ENCODE measurements at regions not wholly inside any gene's neighbourhood (a gene's known extent, or its start where the extent isn't known, plus 50 kb on each side); places are given as distances from the start of the nearest gene placed in this dataset.

- no peak for TF ChIP-seq CTCF (IDR thresholded peaks at IDR 0.05; ENCODE audit: borderline replicate concordance, control extremely low read depth, extremely low read depth, insufficient read depth, missing control alignments)
- no peak for DNase-seq (ENCODE audit: low spot score)
- in situ Hi-C loops (cut with MboI; ENCODE audit: low sequenced_read_pairs, unreplicated experiment), result no loop called here
These were observed 85.4 kb downstream of the FOXL3 start for GRCh38 chr7:375321-375831.

DNA sequence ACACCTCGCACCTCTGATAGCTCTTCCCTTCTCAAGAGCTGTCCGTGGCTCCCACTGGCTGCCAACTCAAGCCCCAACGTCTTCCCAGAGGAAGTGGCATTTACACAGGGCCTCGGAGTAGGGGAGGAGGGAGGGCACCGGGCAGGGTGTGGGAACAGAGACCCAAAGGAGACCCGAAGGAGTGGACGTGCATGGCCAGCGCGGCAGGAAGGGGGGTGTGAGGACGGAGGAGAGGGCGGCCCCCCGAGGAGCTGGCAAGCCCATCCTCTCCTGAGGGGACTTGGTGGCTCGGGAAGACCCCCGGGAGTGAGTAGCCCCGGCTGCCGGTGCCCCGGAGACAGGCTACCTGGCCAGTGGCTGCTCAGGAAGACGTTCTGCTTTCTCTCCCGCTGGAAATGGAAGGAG, 85.9 kb downstream of the FOXL3 start:
- no peak for TF ChIP-seq CTCF (IDR thresholded peaks at IDR 0.05; ENCODE audit: borderline replicate concordance, control extremely low read depth, extremely low read depth, insufficient read depth, missing control alignments)
- in situ Hi-C loops (cut with MboI; ENCODE audit: low sequenced_read_pairs, unreplicated experiment), result no loop called here
- no peak for DNase-seq (ENCODE audit: low spot score)

- in situ Hi-C loops (cut with MboI; ENCODE audit: low sequenced_read_pairs, unreplicated experiment), result no loop called here
- TF ChIP-seq CTCF (IDR thresholded peaks at IDR 0.05; ENCODE audit: borderline replicate concordance, control extremely low read depth, extremely low read depth, insufficient read depth, missing control alignments), result no peak
- no peak for DNase-seq (ENCODE audit: low spot score)
These were observed 86.5 kb downstream of the FOXL3 start for GRCh38 chr7:376306-377079.

DNA sequence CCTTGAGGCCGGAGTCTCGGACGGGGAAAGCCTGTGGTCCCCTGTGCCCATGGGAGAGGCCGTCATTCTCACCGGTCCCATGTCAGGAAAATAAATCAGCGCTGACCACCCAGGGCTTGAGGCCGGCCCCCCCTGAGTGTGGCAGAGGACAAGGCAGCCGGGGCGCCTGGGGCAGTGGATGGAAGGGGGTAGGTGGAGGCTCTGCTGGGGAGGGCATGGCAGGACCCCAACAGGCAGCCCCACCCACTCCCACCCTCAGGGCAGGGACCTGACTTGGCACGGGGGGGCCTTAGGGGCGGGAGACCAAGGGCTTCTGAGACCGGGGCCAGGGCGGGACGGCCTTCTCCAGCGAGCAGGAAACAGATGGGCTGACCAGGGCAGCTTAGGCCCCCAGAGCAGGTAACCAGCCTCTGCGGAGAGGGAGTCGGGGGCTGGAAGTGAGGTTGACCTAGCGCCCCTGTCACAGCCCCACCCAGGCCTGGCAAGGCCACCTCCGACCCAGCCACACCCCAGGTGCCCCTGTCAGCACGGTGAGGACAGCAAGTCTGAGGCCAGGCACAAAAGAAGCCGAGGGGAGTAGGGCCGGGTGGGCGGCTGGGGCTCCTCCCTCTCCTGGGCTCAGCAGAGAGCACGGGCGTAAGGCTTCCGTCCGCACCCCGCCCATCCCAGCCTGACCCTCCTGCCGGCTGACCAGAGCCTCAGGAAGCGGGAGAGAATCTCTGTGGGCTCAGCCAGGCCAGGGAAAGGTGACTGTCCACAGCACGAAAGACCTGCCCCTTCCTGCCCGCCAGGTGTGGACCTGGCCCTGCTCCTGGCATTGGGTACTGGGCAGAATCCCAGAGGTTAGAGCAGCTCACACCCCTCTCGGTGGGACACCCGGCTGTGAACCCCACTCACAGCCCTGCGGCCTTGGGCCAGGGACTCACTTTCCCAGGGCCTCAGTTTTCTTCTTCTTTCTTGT, 87.4 kb downstream of the FOXL3 start:
- in situ Hi-C loops (cut with MboI; ENCODE audit: low sequenced_read_pairs, unreplicated experiment), result no loop called here
- DNase-seq (ENCODE audit: low spot score), result no peak
- no peak for TF ChIP-seq CTCF (IDR thresholded peaks at IDR 0.05; ENCODE audit: borderline replicate concordance, control extremely low read depth, extremely low read depth, insufficient read depth, missing control alignments)

GRCh38 chr7:378041-378420, 88.1 kb downstream of the FOXL3 start:
- in situ Hi-C loops (cut with MboI; ENCODE audit: low sequenced_read_pairs, unreplicated experiment), result no loop called here
- no peak for TF ChIP-seq CTCF (IDR thresholded peaks at IDR 0.05; ENCODE audit: borderline replicate concordance, control extremely low read depth, extremely low read depth, insufficient read depth, missing control alignments)

DNA sequence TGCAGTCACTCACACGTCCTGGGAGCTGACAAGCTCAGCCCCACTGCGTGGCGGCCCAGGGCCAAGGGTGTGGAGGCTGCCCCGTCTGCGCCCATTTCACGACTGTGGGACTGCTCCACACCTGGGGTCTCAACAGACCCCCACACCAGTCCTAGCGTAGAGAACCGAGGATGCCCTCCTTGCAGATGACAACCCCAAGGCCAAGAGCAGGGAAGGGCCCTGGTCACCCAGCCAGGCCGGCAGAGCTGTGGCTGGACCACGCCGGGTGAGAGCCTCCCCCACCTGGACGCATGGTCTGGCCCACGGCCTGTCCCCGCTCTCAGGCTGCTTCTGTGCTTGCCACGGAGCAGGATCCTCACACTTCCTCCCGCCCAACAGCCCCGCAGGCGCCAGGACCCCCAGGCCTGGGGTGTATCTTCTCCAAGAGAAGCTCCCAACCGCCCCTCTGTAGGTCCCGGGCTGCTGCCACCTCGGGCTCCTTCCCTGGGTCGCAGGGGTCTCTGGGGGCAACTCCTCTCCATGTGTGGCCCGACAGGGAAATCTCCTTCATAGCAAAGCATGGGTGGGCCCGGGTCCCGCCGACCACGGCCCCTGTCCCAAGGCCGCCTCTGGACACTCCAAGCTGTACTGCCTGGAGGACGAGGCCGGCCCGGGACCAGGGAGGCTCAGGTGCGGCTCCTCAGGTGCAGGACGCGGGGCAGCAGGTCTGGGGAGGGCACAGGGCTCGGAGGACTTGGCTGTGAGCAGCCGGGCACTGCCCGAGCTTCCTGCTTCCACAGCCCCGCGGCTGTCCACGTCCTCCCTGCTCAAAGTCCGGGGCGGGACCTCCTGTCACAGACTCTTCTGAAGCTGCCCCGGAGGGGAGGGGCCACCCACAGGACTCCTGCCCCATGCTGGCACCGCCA, 88.8 kb downstream of the FOXL3 start:
- in situ Hi-C loops (cut with MboI; ENCODE audit: low sequenced_read_pairs, unreplicated experiment), result no loop called here
- DNase-seq (ENCODE audit: low spot score), result no peak
- no peak for TF ChIP-seq CTCF (IDR thresholded peaks at IDR 0.05; ENCODE audit: borderline replicate concordance, control extremely low read depth, extremely low read depth, insufficient read depth, missing control alignments)

More at GRCh38 chr7:378041-378420, 88.1 kb downstream of the FOXL3 start:
- DNase-seq (ENCODE audit: low spot score), result no peak

Data from GM13976 (cell line).